Smooth muscle cell (in vitro differentiated cells): ENCODE measurements at regions not wholly inside any gene's neighbourhood (a gene's known extent, or its start where the extent isn't known, plus 50 kb on each side); places are given as distances from the start of the nearest gene placed in this dataset.
"Not testable (repeated sequence)": the region's sequence is repeated elsewhere in the genome, so short reads cannot be mapped to it uniquely, and the experiment has no call there.

Source experiments
- DNase-seq: peaks from one replicate; lab custom pipeline; 2025; ENCODE audit not compliant: unreplicated experiment; lab: John Stamatoyannopoulos, UW
- H2AFZ ChIP-seq: fragments of 200-600 bp; sonication (generic); 2 replicates; pipeline ENCODE4 v1.6.0; 2016; ENCODE audit warnings: antibody characterized with exemption, low read depth, mild to moderate bottlenecking
- H3F3A ChIP-seq: fragments of 200-600 bp; sonication (generic); 2 replicates; pipeline ENCODE4 v1.6.0; 2017; ENCODE audit warnings: antibody characterized with exemption, low read depth
- H3K27ac ChIP-seq: fragments of 200-600 bp; sonication (generic); 2 replicates; pipeline ENCODE4 v1.5.1; 2016; ENCODE audit warnings: low read depth, mild to moderate bottlenecking
- H3K27me3 ChIP-seq: fragments of 200-600 bp; sonication (generic); 2 replicates; pipeline ENCODE4 v1.6.1; 2016; ENCODE audit warnings: low read depth, mild to moderate bottlenecking
- H3K36me3 ChIP-seq: fragments of 200-600 bp; sonication (generic); 2 replicates; pipeline ENCODE4 v1.5.1; 2016; ENCODE audit warnings: low read depth
- H3K4me1 ChIP-seq: fragments of 200-600 bp; sonication (generic); 2 replicates; pipeline ENCODE4 v1.5.1; 2016; ENCODE audit warnings: low read depth
- H3K4me2 ChIP-seq: fragments of 200-600 bp; sonication (generic); 2 replicates; pipeline ENCODE4 v1.6.0; 2016; ENCODE audit warnings: mild to moderate bottlenecking
- H3K4me3 ChIP-seq: fragments of 200-600 bp; sonication (generic); 2 replicates; pipeline ENCODE4 v1.5.1; 2016; ENCODE audit warnings: mild to moderate bottlenecking
- H3K79me2 ChIP-seq: fragments of 200-600 bp; sonication (generic); 2 replicates; pipeline ENCODE4 v1.6.0; 2016; ENCODE audit warnings: low read depth, mild to moderate bottlenecking
- H3K9ac ChIP-seq: fragments of 200-600 bp; sonication (generic); 2 replicates; pipeline ENCODE4 v1.6.0; 2016; ENCODE audit warnings: low read depth
- H3K9me3 ChIP-seq: fragments of 200-600 bp; sonication (generic); replicated peaks from 2 replicates; pipeline ENCODE4 v1.5.1; 2016; ENCODE audit warnings: low read depth
- H4K20me1 ChIP-seq: fragments of 200-600 bp; sonication (generic); 2 replicates; pipeline ENCODE4 v1.6.0; 2016; ENCODE audit warnings: low read depth
- WGBS: methylation state at CpG from one replicate; pipeline ENCODE4 v1.1.7; 2016; ENCODE audit warnings: low lambda C conversion rate; 5-methylcytosine and 5-hydroxymethylcytosine counted together
- TF ChIP-seq, protein P1 (sequence below): fragments of 200-600 bp; sonication (generic); IDR thresholded peaks from 2 replicates; pipeline ENCODE4 v1.5.1; 2017; ENCODE audit warnings: borderline replicate concordance, mild to moderate bottlenecking, antibody characterized with exemption; ENCODE audit not compliant: insufficient read depth, poor library complexity, severe bottlenecking

DNA sequence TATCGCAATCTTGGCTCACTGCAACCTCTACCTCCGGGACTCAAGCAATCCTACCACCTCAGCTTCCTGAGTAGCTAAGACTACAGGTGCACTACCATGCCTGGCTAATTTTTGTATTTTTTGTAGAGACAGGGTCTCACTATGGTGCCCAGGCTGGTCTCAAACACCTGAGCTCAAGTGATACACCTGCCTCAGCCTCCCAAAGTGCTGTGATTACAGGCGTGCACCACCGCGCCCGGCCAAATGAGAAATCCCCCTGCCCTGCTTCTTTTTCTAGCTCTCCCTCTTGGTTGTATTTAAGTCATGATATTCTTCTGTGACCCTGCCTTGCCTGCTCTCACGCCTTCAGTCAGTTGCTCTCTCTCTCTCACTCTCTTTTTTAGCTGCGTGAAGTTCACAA, 157.0 kb upstream of the SH3BP4 start:
- H3K36me3 ChIP-seq: no peaks in the 10 kb centered on the region
- no peak overlapping the region for H2AFZ ChIP-seq
- H3K4me2 ChIP-seq: peak overlapping the region; percentile 58
- TF ChIP-seq, protein P1, sequence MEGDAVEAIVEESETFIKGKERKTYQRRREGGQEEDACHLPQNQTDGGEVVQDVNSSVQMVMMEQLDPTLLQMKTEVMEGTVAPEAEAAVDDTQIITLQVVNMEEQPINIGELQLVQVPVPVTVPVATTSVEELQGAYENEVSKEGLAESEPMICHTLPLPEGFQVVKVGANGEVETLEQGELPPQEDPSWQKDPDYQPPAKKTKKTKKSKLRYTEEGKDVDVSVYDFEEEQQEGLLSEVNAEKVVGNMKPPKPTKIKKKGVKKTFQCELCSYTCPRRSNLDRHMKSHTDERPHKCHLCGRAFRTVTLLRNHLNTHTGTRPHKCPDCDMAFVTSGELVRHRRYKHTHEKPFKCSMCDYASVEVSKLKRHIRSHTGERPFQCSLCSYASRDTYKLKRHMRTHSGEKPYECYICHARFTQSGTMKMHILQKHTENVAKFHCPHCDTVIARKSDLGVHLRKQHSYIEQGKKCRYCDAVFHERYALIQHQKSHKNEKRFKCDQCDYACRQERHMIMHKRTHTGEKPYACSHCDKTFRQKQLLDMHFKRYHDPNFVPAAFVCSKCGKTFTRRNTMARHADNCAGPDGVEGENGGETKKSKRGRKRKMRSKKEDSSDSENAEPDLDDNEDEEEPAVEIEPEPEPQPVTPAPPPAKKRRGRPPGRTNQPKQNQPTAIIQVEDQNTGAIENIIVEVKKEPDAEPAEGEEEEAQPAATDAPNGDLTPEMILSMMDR: no peak
- H3K9me3 ChIP-seq: no peaks in the 10 kb centered on the region
- no peaks in the 10 kb centered on the region for H3K79me2 ChIP-seq
- H3K4me1 ChIP-seq: peaks cover 13% of the 10 kb centered on the region
- H3K4me3 ChIP-seq: no peak overlapping the region
- peak overlapping the region; percentile 92 for H3K27ac ChIP-seq
- H4K20me1 ChIP-seq: no peaks in the 10 kb centered on the region
- 83% methylated on average over 8 of the region's 8 CpGs for WGBS
- DNase-seq: no peak
- no peaks in the 10 kb centered on the region for H3K27me3 ChIP-seq
- H3F3A ChIP-seq: no peaks in the 10 kb centered on the region
- H3K9ac ChIP-seq: peak overlapping the region; percentile 65

DNA sequence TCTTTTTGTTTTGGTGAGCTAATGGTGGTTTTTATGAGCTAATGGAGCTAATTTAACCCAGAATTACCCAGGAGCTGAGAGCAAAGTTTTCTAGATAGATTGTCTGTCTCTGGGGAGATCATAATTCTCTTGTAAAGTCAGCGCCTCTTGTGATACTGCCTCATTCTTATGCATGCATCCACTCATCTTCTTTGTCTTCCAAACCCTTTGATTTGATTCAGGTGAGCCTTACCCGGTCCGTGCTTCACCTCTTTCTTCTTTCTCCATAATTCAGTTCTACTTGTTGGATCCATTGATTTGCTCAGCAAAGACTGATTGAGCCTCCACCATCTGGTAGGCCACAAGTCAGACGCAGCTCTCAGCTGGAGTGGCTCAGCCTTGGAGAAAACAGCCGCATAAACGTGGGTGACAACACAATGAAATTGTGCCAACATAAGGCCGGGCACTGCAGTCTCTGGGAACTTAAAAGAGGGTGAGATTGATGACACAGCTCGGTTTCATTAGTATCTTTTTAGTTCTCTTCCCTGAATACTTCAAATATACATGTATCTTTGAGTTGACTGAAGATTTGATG, 158.5 kb upstream of the SH3BP4 start:
- no peak for DNase-seq
- Histone ChIP-seq H3K9me3 (no peaks in the 10 kb centered on the region), H3K4me1 (peaks cover 13% of the 10 kb centered on the region), H2AFZ (no peak overlapping the region), H3K36me3 (no peaks in the 10 kb centered on the region), H4K20me1 (no peaks in the 10 kb centered on the region), H3K4me2 (peak overlapping the region; percentile 1), H3K79me2 (no peaks in the 10 kb centered on the region), H3K4me3 (no peak overlapping the region), H3K9ac (peak overlapping the region; percentile 56), H3F3A (no peaks in the 10 kb centered on the region), H3K27me3 (no peaks in the 10 kb centered on the region), H3K27ac (peak overlapping the region; percentile 87)
- WGBS: 77% methylated on average over 8 of the region's 8 CpGs
- TF ChIP-seq, protein P1: no peak

DNA sequence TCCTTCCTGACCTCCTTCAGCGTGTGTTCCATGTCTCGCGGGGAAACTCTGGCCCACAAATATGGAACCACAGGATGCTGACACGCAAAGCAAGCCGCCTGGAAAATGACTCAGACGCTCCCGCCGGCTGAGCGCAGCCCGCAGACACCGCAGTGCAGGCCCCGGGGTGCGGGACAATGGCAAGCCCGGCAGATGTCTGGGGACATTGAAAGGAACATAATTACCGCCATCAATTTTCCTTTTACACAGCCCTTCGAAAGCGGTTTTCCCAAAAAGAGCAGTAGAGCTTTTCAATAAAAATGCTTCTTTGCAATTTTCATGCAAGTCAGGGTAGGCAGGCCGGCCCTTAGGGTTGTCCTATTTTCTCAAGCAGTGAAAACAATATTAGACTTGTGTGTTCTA, 159.2 kb upstream of the SH3BP4 start:
- no peaks in the 10 kb centered on the region for H3F3A ChIP-seq
- no peaks in the 10 kb centered on the region for H3K9me3 ChIP-seq
- H3K27ac ChIP-seq: peak overlapping the region; percentile 87
- no peaks in the 10 kb centered on the region for H4K20me1 ChIP-seq
- peak overlapping the region; percentile 1 for H3K4me2 ChIP-seq
- no peaks in the 10 kb centered on the region for H3K79me2 ChIP-seq
- H3K36me3 ChIP-seq: no peaks in the 10 kb centered on the region
- no peak overlapping the region for H2AFZ ChIP-seq
- peak overlapping the region; percentile 56 for H3K9ac ChIP-seq
- 33% methylated on average over 18 of the region's 18 CpGs for WGBS
- peaks cover 13% of the 10 kb centered on the region for H3K4me1 ChIP-seq
- TF ChIP-seq, protein P1: no peak
- no peak for DNase-seq
- no peaks in the 10 kb centered on the region for H3K27me3 ChIP-seq
- no peak overlapping the region for H3K4me3 ChIP-seq

DNA sequence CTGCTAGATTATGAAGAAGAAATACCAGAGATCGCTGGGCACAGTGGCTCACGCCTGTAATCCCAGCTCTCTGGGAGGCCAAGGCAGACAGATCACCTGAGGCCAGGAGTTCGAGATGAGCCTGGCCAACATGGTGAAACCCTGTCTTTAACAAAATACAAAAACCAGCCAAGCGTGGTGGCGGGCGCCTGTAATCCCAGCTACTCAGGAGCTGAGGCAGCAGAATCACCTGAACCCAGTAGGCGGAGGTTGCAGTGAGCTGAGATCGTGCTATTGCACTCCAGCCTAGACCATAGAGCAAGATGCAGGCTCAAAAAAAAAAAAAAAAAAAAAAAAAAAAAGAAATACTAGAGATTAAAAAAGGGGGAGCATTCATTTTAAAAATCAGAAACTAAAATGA, 159.7 kb upstream of the SH3BP4 start:
- not testable (repeated sequence) for H3F3A ChIP-seq, H3K9me3 ChIP-seq, H4K20me1 ChIP-seq, H3K79me2 ChIP-seq, DNase-seq, H3K27me3 ChIP-seq, H3K4me3 ChIP-seq, H3K36me3 ChIP-seq, H2AFZ ChIP-seq, H3K4me2 ChIP-seq
- peaks cover 13% of the 10 kb centered on the region for H3K4me1 ChIP-seq
- peak overlapping the region; percentile 87 for H3K27ac ChIP-seq
- H3K9ac ChIP-seq: peak overlapping the region; percentile 61
- whole genome bisulfite sequencing: 84% methylated on average over 8 of the region's 8 CpGs
